WTC11 (cell line): ENCODE measurements at regions not wholly inside any gene's neighbourhood (a gene's known extent, or its start where the extent isn't known, plus 50 kb on each side); places are given as distances from the start of the nearest gene placed in this dataset.
"Not testable (repeated sequence)": the region's sequence is repeated elsewhere in the genome, so short reads cannot be mapped to it uniquely, and the experiment has no call there.

Experiments used
- ATF1 ChIP-seq: sonication (generic); formaldehyde crosslinking; IDR thresholded peaks from 2 replicates; pipeline ENCODE4 v1.8.1; 2023; ENCODE audit warnings: mild to moderate bottlenecking, moderate library complexity, missing genetic modification reagents
- CBFB ChIP-seq: sonication (generic); formaldehyde crosslinking; IDR thresholded peaks from 2 replicates; pipeline ENCODE4 v1.8.1; 2022; ENCODE audit warnings: mild to moderate bottlenecking, low read depth, missing genetic modification reagents
- E2F1 ChIP-seq: sonication (generic); formaldehyde crosslinking; IDR thresholded peaks from 2 replicates; pipeline ENCODE4 v1.8.0; 2022; ENCODE audit warnings: mild to moderate bottlenecking, missing genetic modification reagents
- FOXJ3 ChIP-seq: sonication (generic); formaldehyde crosslinking; IDR thresholded peaks from 2 replicates; pipeline ENCODE4 v1.9.0; 2021; ENCODE audit warnings: missing genetic modification reagents, mild to moderate bottlenecking, borderline replicate concordance
- ZNF232 ChIP-seq: sonication (generic); formaldehyde crosslinking; IDR thresholded peaks from 2 replicates; pipeline ENCODE4 v1.8.0; 2022; ENCODE audit warnings: mild to moderate bottlenecking, missing genetic modification reagents
- ZNF263 ChIP-seq: sonication (generic); formaldehyde crosslinking; IDR thresholded peaks from 2 replicates; pipeline ENCODE4 v1.8.1; 2022; ENCODE audit warnings: low read depth, mild to moderate bottlenecking, moderate library complexity, missing genetic modification reagents
- ZNF512 ChIP-seq: sonication (generic); formaldehyde crosslinking; IDR thresholded peaks from 2 replicates; pipeline ENCODE4 v1.8.1; 2022; ENCODE audit warnings: missing genetic modification reagents, borderline replicate concordance
- ZSCAN18 ChIP-seq: fragments of 250-450 bp; sonication (Bioruptor Pico); IDR thresholded peaks from 2 replicates; pipeline ENCODE4 v2.1.2; 2022; ENCODE audit warnings: mild to moderate bottlenecking, moderate library complexity
- TF ChIP-seq, protein P1 (sequence below): fragments of 200-600 bp; IDR thresholded peaks from 2 replicates; pipeline ENCODE4 v1.8.0; 2022; ENCODE audit warnings: antibody characterized with exemption
- TF ChIP-seq, protein P2 (sequence below): sonication (generic); formaldehyde crosslinking; IDR thresholded peaks from 2 replicates; pipeline ENCODE4 v1.8.1; 2023; ENCODE audit warnings: mild to moderate bottlenecking, missing genetic modification reagents, borderline replicate concordance
- TF ChIP-seq, protein P3 (sequence below): fragments of 250-450 bp; sonication (Bioruptor Pico); IDR thresholded peaks from 2 replicates; pipeline ENCODE4 v1.9.0; 2021; ENCODE audit warnings: moderate library complexity, mild to moderate bottlenecking, inconsistent platforms, borderline replicate concordance

GRCh38 chr2:144903045-144903444, 383.1 kb upstream of the ZEB2 start:
- TF ChIP-seq, protein P1, sequence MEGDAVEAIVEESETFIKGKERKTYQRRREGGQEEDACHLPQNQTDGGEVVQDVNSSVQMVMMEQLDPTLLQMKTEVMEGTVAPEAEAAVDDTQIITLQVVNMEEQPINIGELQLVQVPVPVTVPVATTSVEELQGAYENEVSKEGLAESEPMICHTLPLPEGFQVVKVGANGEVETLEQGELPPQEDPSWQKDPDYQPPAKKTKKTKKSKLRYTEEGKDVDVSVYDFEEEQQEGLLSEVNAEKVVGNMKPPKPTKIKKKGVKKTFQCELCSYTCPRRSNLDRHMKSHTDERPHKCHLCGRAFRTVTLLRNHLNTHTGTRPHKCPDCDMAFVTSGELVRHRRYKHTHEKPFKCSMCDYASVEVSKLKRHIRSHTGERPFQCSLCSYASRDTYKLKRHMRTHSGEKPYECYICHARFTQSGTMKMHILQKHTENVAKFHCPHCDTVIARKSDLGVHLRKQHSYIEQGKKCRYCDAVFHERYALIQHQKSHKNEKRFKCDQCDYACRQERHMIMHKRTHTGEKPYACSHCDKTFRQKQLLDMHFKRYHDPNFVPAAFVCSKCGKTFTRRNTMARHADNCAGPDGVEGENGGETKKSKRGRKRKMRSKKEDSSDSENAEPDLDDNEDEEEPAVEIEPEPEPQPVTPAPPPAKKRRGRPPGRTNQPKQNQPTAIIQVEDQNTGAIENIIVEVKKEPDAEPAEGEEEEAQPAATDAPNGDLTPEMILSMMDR: not testable (repeated sequence)
- not testable (repeated sequence) for TF ChIP-seq ZNF263 (CRISPR knock-in tag); ZNF232 (CRISPR knock-in tag); FOXJ3; ZNF512 (CRISPR knock-in tag); ATF1 (CRISPR knock-in tag); ZSCAN18 (CRISPR knock-in tag); CBFB (CRISPR knock-in tag); E2F1 (CRISPR knock-in tag)
- TF ChIP-seq, protein P2, sequence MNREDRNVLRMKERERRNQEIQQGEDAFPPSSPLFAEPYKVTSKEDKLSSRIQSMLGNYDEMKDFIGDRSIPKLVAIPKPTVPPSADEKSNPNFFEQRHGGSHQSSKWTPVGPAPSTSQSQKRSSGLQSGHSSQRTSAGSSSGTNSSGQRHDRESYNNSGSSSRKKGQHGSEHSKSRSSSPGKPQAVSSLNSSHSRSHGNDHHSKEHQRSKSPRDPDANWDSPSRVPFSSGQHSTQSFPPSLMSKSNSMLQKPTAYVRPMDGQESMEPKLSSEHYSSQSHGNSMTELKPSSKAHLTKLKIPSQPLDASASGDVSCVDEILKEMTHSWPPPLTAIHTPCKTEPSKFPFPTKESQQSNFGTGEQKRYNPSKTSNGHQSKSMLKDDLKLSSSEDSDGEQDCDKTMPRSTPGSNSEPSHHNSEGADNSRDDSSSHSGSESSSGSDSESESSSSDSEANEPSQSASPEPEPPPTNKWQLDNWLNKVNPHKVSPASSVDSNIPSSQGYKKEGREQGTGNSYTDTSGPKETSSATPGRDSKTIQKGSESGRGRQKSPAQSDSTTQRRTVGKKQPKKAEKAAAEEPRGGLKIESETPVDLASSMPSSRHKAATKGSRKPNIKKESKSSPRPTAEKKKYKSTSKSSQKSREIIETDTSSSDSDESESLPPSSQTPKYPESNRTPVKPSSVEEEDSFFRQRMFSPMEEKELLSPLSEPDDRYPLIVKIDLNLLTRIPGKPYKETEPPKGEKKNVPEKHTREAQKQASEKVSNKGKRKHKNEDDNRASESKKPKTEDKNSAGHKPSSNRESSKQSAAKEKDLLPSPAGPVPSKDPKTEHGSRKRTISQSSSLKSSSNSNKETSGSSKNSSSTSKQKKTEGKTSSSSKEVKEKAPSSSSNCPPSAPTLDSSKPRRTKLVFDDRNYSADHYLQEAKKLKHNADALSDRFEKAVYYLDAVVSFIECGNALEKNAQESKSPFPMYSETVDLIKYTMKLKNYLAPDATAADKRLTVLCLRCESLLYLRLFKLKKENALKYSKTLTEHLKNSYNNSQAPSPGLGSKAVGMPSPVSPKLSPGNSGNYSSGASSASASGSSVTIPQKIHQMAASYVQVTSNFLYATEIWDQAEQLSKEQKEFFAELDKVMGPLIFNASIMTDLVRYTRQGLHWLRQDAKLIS: not testable (repeated sequence)
- TF ChIP-seq, protein P3, sequence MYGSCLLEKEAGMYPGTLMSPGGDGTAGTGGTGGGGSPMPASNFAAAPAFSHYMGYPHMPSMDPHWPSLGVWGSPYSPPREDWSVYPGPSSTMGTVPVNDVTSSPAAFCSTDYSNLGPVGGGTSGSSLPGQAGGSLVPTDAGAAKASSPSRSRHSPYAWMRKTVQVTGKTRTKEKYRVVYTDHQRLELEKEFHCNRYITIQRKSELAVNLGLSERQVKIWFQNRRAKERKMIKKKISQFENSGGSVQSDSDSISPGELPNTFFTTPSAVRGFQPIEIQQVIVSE (CRISPR knock-in tag): not testable (repeated sequence)
